Osteoblast (primary cell): ENCODE measurements at regions not wholly inside any gene's neighbourhood (a gene's known extent, or its start where the extent isn't known, plus 50 kb on each side); places are given as distances from the start of the nearest gene placed in this dataset.

Experiments
- DNase-seq: peaks from one replicate; pipeline ENCODE4 v3.0.0; 2011; ENCODE audit warnings: low spot score, mixed read lengths; ENCODE audit not compliant: insufficient read length; ENCODE audit errors: missing footprints
- H2AFZ ChIP-seq: 2 replicates; pipeline ENCODE4 v1.6.0; 2011; ENCODE audit warnings: mild to moderate bottlenecking, low read length
- H3K27ac ChIP-seq: 2 replicates; pipeline ENCODE4 v1.5.1; 2011; ENCODE audit warnings: mild to moderate bottlenecking, low read depth, low read length, moderate library complexity
- H3K27me3 ChIP-seq: 2 replicates; pipeline ENCODE4 v1.6.0; 2012; ENCODE audit warnings: mild to moderate bottlenecking, control low read depth, inconsistent platforms, low read length, moderate library complexity; ENCODE audit not compliant: insufficient read depth
- H3K36me3 ChIP-seq: 2 replicates; pipeline ENCODE4 v1.5.1; 2011; ENCODE audit warnings: mild to moderate bottlenecking, low read length, control low read depth, moderate library complexity; ENCODE audit not compliant: insufficient read depth
- H3K4me1 ChIP-seq: 2 replicates; pipeline ENCODE4 v1.5.1; 2011; ENCODE audit warnings: mild to moderate bottlenecking, low read length, control low read depth, moderate library complexity; ENCODE audit not compliant: insufficient read depth
- H3K4me2 ChIP-seq: 2 replicates; pipeline ENCODE4 v1.6.0; 2011; ENCODE audit warnings: mild to moderate bottlenecking, low read length; ENCODE audit not compliant: insufficient read depth
- H3K4me3 ChIP-seq: fragments of 200-600 bp; sonication (generic); 3 replicates; pipeline ENCODE4 v1.5.1; 2012; ENCODE audit warnings: mild to moderate bottlenecking, low read length, inconsistent platforms; ENCODE audit not compliant: insufficient read depth
- H3K79me2 ChIP-seq: 2 replicates; pipeline ENCODE4 v1.6.0; 2012; ENCODE audit warnings: mild to moderate bottlenecking, low read length, control low read depth, inconsistent platforms; ENCODE audit not compliant: insufficient read depth
- H3K9me3 ChIP-seq: 2 replicates; pipeline ENCODE4 v1.5.1; 2011; ENCODE audit warnings: low read depth, low read length, control low read depth
- H4K20me1 ChIP-seq: 2 replicates; pipeline ENCODE4 v1.6.0; 2012; ENCODE audit warnings: mild to moderate bottlenecking, low read length, control low read depth; ENCODE audit not compliant: insufficient read depth
- CTCF ChIP-seq: IDR thresholded peaks from 2 replicates; pipeline ENCODE4 v1.5.1; 2011; ENCODE audit warnings: mild to moderate bottlenecking, low read depth, low read length, moderate library complexity; ENCODE audit errors: extremely low read depth

DNA sequence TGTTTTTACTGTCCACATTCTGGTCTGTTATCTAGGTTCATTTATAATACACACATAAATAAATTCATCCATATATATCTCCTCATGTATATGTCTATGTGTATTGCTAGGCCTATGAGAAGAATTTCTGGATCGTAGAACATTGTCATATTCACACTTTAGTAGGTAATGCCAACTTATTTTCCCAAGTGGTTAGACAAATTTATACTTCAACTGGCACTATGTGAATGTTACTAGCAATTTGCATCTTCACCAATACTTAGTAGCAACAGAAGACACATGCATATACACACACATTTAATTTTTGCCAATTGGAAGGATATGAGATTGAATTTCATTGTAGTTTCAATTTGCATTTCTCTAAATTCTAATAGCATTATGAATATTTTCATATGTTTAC lies 365.1 kb downstream of the FSCB start:
- Histone ChIP-seq H3K9me3 (no peaks in the 10 kb centered on the region), H3K36me3 (no peaks in the 10 kb centered on the region), H3K27me3 (no peaks in the 10 kb centered on the region), H3K4me3 (no peak overlapping the region), H4K20me1 (no peaks in the 10 kb centered on the region), H3K4me1 (no peaks in the 10 kb centered on the region), H3K79me2 (no peaks in the 10 kb centered on the region), H3K4me2 (no peak overlapping the region), H3K27ac (no peak overlapping the region), H2AFZ (no peak overlapping the region)
- DNase-seq, result no peak
- TF ChIP-seq CTCF, result no peak

- Histone ChIP-seq H3K4me1 (no peaks in the 10 kb centered on the region), H3K27me3 (no peaks in the 10 kb centered on the region), H3K9me3 (peaks cover 2% of the 10 kb centered on the region), H2AFZ (no peak overlapping the region), H3K4me3 (no peak overlapping the region), H3K36me3 (no peaks in the 10 kb centered on the region), H3K79me2 (no peaks in the 10 kb centered on the region), H3K27ac (no peak overlapping the region), H4K20me1 (no peaks in the 10 kb centered on the region), H3K4me2 (no peak overlapping the region)
- DNase-seq, result no peak
- no peak for TF ChIP-seq CTCF
Measured at GRCh38 chr14:44135972-44136371, 371.1 kb downstream of the FSCB start.

DNA sequence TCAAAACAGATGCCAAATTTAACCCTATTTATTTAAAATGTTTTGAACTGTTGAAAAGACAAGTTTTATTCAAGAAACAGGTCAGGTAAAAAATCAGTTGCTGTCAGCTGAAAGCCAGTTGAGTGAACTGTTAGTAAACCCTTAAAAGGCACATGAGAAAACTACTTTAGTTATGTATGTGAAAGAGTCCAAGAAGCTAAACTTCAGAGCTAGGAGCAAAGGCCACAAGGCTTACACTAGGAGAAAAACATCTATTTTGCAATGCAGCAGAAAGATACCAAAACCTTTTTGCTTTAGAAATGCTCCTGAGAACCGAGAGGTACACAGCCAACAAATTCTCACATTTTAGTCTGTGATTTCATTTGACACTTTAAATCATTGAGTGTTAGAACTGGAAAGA lies 375.2 kb downstream of the FSCB start:
- Histone ChIP-seq H3K27me3 (no peaks in the 10 kb centered on the region), H4K20me1 (no peaks in the 10 kb centered on the region), H2AFZ (no peak overlapping the region), H3K4me2 (no peak overlapping the region), H3K79me2 (no peaks in the 10 kb centered on the region), H3K27ac (no peak overlapping the region), H3K36me3 (no peaks in the 10 kb centered on the region), H3K4me3 (no peak overlapping the region), H3K9me3 (peaks cover 2% of the 10 kb centered on the region), H3K4me1 (no peaks in the 10 kb centered on the region)
- TF ChIP-seq CTCF, result no peak
- no peak for DNase-seq

DNA sequence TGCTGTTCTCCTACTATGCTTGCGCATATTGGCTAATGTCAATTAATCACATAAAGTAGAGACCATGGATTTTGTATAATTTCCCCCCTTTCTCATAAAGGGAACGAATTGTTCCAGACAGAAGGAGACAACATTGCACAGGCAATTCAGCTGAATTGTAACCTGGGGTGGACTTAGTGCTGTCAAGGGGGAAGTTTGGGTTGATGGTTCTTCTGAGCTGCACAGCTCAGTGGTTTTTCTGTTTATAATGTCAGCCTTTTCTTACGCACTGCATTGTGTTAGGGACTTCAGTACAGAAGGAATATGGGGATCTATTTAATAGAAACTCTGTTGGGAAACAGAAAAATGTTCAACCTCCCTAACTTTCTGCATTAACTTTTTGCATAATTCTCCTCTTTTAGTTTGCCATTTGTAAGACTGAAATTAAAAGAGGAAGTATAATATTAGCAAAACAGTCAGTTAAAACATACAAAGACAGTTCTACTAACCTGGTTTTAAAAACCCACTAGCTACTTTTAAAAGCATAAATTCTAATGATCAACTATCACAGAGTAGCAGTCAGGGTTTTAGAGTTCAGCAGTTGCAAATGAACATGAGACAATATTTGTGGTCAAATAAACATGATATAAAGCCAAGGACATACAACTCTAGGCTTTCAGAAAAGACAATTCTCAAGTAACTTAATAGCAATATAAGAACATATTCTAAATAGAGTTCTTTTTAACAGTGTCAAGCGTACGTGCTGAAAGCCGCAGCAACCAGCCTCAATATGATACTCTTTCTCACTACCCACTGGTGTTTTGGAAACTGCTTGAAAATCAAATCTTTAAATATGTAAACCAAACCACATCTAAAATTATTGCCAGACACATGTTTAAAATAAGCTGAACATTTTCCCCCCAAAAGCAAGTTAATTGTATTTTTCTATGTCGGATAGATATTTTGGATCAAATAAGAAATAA lies 393.0 kb downstream of the FSCB start:
- H3K27me3 ChIP-seq, result no peaks in the 10 kb centered on the region
- no peak overlapping the region for H3K27ac ChIP-seq
- no peak for TF ChIP-seq CTCF
- H3K4me3 ChIP-seq, result no peak overlapping the region
- no peaks in the 10 kb centered on the region for H4K20me1 ChIP-seq
- H3K36me3 ChIP-seq, result no peaks in the 10 kb centered on the region
- H3K79me2 ChIP-seq, result no peaks in the 10 kb centered on the region
- no peak overlapping the region for H2AFZ ChIP-seq
- H3K9me3 ChIP-seq, result peaks cover 7% of the 10 kb centered on the region
- no peaks in the 10 kb centered on the region for H3K4me1 ChIP-seq
- H3K4me2 ChIP-seq, result no peak overlapping the region
- no peak for DNase-seq
